Left lung (tissue), 4 donors: ENCODE measurements at regions not wholly inside any gene's neighbourhood (a gene's known extent, or its start where the extent isn't known, plus 50 kb on each side); places are given as distances from the start of the nearest gene placed in this dataset.

Experiments used
- ATAC-seq: fragments of 200-7000 bp; cut with Tn5 transposase; one replicate; pipeline ENCODE4 v1.9.1; 2020; ENCODE audit warnings: moderate library complexity
- DNase-seq, 4 donors: peaks; one replicate each; pipeline ENCODE4 v3.0.0-alpha.2; 2013 to 2020
- H3K27ac ChIP-seq, 2 donors: fragments of 200-600 bp; sonication (generic) in 1 of 2; one replicate each; pipeline versions ENCODE4 v1.5.0 to v1.8.0; 2020 to 2021
- H3K27me3 ChIP-seq, 2 donors: fragments of 200-600 bp; sonication (generic) in 1 of 2; one replicate each; pipeline versions ENCODE4 v1.5.0 to v1.8.0; 2020 to 2021
- H3K36me3 ChIP-seq, 2 donors: fragments of 200-600 bp; sonication (generic) in 1 of 2; one replicate each; pipeline versions ENCODE4 v1.5.0 to v1.8.0; 2020 to 2021
- H3K4me1 ChIP-seq, 2 donors: fragments of 200-600 bp; one replicate each; pipeline ENCODE4 v1.8.0; 2021
- H3K4me3 ChIP-seq, 2 donors: fragments of 200-600 bp; sonication (generic) in 1 of 2; one replicate each; pipeline versions ENCODE4 v1.5.0 to v1.8.0; 2020 to 2021; ENCODE audit warnings: mild to moderate bottlenecking in 1 of 2
- H3K9me3 ChIP-seq, 2 donors: fragments of 200-600 bp; sonication (generic) in 1 of 2; one replicate each; pipeline versions ENCODE4 v1.5.0 to v1.8.0; 2020 to 2021
- intact Hi-C, 2 donors: fragments of 100-400 bp; cut with DNase I; formaldehyde crosslinking; loops; one replicate each; pipeline versions ENCODE4 v1.11.2 to v1.14.2; 2022
- TF ChIP-seq, protein P1 (sequence below), 2 donors: fragments of 200-600 bp; sonication (generic) in 1 of 2; IDR thresholded peaks; one replicate each; pipeline versions ENCODE4 v1.5.0 to v1.8.0; 2021; ENCODE audit warnings: antibody characterized with exemption in 2 of 2
- donor health status: DM: no; HTN: yes; CAD: no.
- donor health status: DM: no; HTN: no; CAD: no.

- intact Hi-C loops, result no loop called here
- ATAC-seq, result no peak
These were observed 301.7 kb upstream of the DAB2 start for GRCh38 chr5:39726467-39726866.

GRCh38 chr5:39721394-39721793 lies 296.6 kb upstream of the DAB2 start:
- Histone ChIP-seq H3K4me3 (no peak overlapping the region), H3K4me1 (peaks cover 0 to 3% of the 10 kb centered on the region in 2 donors), H3K27me3 (no peaks in the 10 kb centered on the region), H3K36me3 (no peaks in the 10 kb centered on the region), H3K9me3 (no peaks in the 10 kb centered on the region), H3K27ac (no peak overlapping the region)
- peak in 2 of 4 donors; percentile 24 to 65 for DNase-seq
- no peak for ATAC-seq
- intact Hi-C loops, result no loop called here
- TF ChIP-seq, protein P1, sequence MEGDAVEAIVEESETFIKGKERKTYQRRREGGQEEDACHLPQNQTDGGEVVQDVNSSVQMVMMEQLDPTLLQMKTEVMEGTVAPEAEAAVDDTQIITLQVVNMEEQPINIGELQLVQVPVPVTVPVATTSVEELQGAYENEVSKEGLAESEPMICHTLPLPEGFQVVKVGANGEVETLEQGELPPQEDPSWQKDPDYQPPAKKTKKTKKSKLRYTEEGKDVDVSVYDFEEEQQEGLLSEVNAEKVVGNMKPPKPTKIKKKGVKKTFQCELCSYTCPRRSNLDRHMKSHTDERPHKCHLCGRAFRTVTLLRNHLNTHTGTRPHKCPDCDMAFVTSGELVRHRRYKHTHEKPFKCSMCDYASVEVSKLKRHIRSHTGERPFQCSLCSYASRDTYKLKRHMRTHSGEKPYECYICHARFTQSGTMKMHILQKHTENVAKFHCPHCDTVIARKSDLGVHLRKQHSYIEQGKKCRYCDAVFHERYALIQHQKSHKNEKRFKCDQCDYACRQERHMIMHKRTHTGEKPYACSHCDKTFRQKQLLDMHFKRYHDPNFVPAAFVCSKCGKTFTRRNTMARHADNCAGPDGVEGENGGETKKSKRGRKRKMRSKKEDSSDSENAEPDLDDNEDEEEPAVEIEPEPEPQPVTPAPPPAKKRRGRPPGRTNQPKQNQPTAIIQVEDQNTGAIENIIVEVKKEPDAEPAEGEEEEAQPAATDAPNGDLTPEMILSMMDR (IDR thresholded peaks at IDR 0.05), result no peak

More at GRCh38 chr5:39726467-39726866, 301.7 kb upstream of the DAB2 start:
- DNase-seq, result no peak
- peaks cover 0 to 3% of the 10 kb centered on the region in 2 donors for H3K4me1 ChIP-seq
- no peak overlapping the region for H3K27ac ChIP-seq
- no peaks in the 10 kb centered on the region for H3K36me3 ChIP-seq
- H3K27me3 ChIP-seq, result no peaks in the 10 kb centered on the region
- no peaks in the 10 kb centered on the region for H3K9me3 ChIP-seq
- TF ChIP-seq, protein P1 (IDR thresholded peaks at IDR 0.05), result no peak
- no peak overlapping the region for H3K4me3 ChIP-seq

DNA sequence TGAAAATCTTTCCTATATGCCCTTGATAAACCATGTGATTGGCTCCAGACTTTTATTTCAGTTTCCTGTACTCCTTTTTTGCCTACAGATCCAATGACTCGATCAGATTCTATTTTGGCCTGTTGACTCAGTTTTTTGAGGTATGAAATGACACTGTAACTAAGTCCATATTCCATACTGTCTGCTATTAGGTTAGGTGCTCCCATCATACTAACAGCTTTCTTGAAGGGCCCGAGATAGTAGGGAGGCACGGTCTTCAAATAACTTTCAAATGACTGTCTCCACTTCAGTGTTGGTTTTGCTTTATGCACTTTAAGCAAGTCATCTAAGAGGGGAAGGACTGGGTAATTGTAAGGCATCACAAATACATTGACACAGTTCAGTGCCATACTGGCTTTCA lies 295.4 kb upstream of the DAB2 start:
- H3K4me3 ChIP-seq, result no peak overlapping the region
- peaks cover 0 to 3% of the 10 kb centered on the region in 2 donors for H3K4me1 ChIP-seq
- DNase-seq, result no peak
- intact Hi-C loops, result no loop called here
- H3K36me3 ChIP-seq, result no peaks in the 10 kb centered on the region
- ATAC-seq, result no peak
- no peaks in the 10 kb centered on the region for H3K27me3 ChIP-seq
- H3K9me3 ChIP-seq, result no peaks in the 10 kb centered on the region
- TF ChIP-seq, protein P1 (IDR thresholded peaks at IDR 0.05), result no peak
- H3K27ac ChIP-seq, result no peak overlapping the region

DNA sequence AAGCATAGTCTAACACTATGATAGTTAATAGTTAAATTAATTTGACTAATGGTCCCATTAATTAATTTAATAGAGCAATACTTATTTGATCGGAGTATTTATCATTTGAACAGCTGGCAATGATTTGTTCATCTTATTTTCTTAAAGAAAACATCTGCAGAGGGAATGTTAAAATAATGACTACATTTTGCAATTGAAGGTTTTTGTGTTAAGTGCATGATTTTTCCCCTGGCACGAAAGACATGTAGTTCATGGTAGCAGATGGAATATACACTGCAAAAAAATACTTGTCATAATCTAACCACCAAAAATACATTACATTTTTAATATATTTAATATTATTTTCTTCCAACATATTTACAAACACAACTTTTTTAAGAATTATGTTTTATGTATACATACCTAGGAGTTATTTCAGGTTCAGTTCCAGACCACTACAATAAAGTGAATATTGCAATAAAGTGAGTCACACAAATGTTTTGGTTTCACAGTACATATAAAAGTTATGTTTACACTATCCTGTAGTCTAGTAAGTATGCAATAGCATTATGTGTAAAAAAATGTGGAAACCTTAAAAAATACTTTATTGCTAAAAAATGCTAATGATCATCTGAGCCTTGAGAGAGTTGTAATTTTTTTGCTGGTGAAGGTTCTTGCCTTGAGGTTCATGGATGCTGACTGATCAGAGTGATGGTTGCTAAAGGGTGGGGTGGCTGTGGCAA lies 292.6 kb upstream of the DAB2 start:
- H3K27me3 ChIP-seq, result no peaks in the 10 kb centered on the region
- no peaks in the 10 kb centered on the region for H3K4me1 ChIP-seq
- no peaks in the 10 kb centered on the region for H3K9me3 ChIP-seq
- H3K36me3 ChIP-seq, result no peaks in the 10 kb centered on the region
- no peak overlapping the region for H3K27ac ChIP-seq
- DNase-seq, result no peak
- ATAC-seq, result no peak
- no peak overlapping the region for H3K4me3 ChIP-seq
- TF ChIP-seq, protein P1 (IDR thresholded peaks at IDR 0.05), result no peak
- intact Hi-C loops, result no loop called here

DNA sequence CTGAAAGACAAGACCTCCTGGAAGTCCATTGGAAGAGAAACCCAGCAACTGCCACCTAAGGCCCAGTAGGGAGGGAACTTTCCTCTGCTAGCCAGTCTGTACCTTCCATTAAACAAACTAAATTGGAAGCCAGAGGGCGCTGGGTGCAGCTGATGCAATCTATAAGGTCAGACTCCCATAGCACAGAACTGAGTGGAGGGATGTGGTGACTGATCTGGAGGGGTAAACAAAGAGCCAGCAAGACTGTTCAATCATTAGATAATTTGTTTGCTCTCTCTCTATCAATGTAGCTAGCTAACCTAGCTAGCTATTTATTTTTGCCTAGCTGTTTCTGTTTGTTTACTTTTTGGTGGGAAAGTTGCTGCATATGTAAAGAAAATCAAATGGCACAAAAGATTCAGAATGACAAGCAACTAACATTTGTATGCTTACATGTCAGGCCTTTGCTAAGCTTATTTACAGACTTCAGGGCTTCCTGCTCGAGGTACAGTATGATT lies 291.8 kb upstream of the DAB2 start:
- no peaks in the 10 kb centered on the region for H3K36me3 ChIP-seq
- no peaks in the 10 kb centered on the region for H3K9me3 ChIP-seq
- no peak overlapping the region for H3K4me3 ChIP-seq
- peak in 2 of 4 donors; percentile 34 to 36 for DNase-seq
- peak; percentile 78 for ATAC-seq
- no peaks in the 10 kb centered on the region for H3K4me1 ChIP-seq
- H3K27me3 ChIP-seq, result no peaks in the 10 kb centered on the region
- intact Hi-C loops, result no loop called here
- TF ChIP-seq, protein P1 (IDR thresholded peaks at IDR 0.05), result peak in 1 of 2 donors; percentile 23
- H3K27ac ChIP-seq, result no peak overlapping the region
